H9 (cell line): ENCODE measurements at regions not wholly inside any gene's neighbourhood (a gene's known extent, or its start where the extent isn't known, plus 50 kb on each side); places are given as distances from the start of the nearest gene placed in this dataset.

Experiments
- DNase-seq: peaks from one replicate; pipeline ENCODE4 v3.0.0-alpha.2; 2017
- H2AFZ ChIP-seq: one replicate; pipeline ENCODE4 v1.6.1; 2013; ENCODE audit warnings: mild to moderate bottlenecking, low read length, control low read depth, moderate library complexity
- H2AK5ac ChIP-seq: 2 replicates; pipeline ENCODE4 v1.6.1; 2013; ENCODE audit warnings: low read length, control low read depth, mixed read lengths; ENCODE audit not compliant: insufficient read length
- H2BK120ac ChIP-seq: one replicate; pipeline ENCODE4 v1.6.1; 2013; ENCODE audit warnings: low read depth, mild to moderate bottlenecking, low read length, control low read depth, inconsistent platforms; ENCODE audit not compliant: poor library complexity, severe bottlenecking
- H2BK12ac ChIP-seq: 2 replicates; pipeline ENCODE4 v1.6.1; 2013; ENCODE audit warnings: low read length, control low read depth, mixed read lengths, low read depth; ENCODE audit not compliant: insufficient read length
- H2BK15ac ChIP-seq: 2 replicates; pipeline ENCODE4 v1.6.1; 2013; ENCODE audit warnings: low read depth, low read length, control low read depth
- H2BK20ac ChIP-seq: one replicate; pipeline ENCODE4 v1.6.1; 2013; ENCODE audit warnings: low read depth, mild to moderate bottlenecking, low read length, control low read depth, inconsistent platforms; ENCODE audit not compliant: poor library complexity, severe bottlenecking
- H2BK5ac ChIP-seq: 2 replicates; pipeline ENCODE4 v1.6.1; 2013; ENCODE audit warnings: low read length, control low read depth, mixed read lengths; ENCODE audit not compliant: insufficient read length
- H3K14ac ChIP-seq: 2 replicates; pipeline ENCODE4 v1.6.1; 2013; ENCODE audit warnings: low read length, control low read depth; ENCODE audit not compliant: insufficient read depth
- H3K18ac ChIP-seq: 2 replicates; pipeline ENCODE4 v1.6.1; 2013; ENCODE audit warnings: low read depth, mild to moderate bottlenecking, mixed read lengths, low read length, control low read depth; ENCODE audit not compliant: insufficient read length
- H3K23ac ChIP-seq: 2 replicates; pipeline ENCODE4 v1.6.1; 2013; ENCODE audit warnings: low read length, control low read depth, mixed read lengths, low read depth; ENCODE audit not compliant: insufficient read length
- H3K23me2 ChIP-seq: 2 replicates; pipeline ENCODE4 v1.6.1; 2013; ENCODE audit warnings: low read depth, mild to moderate bottlenecking, mixed read lengths, low read length, control low read depth; ENCODE audit not compliant: insufficient read length, poor library complexity, severe bottlenecking
- H3K27ac ChIP-seq: 2 replicates; pipeline ENCODE4 v1.5.1; 2013; ENCODE audit warnings: low read length, control low read depth, mixed read lengths, low read depth; ENCODE audit not compliant: insufficient read length
- H3K27me3 ChIP-seq: 2 replicates; pipeline ENCODE4 v1.6.1; 2013; ENCODE audit warnings: low read length, control low read depth, inconsistent platforms; ENCODE audit not compliant: insufficient read depth
- H3K4ac ChIP-seq: 2 replicates; pipeline ENCODE4 v1.6.1; 2013; ENCODE audit warnings: low read depth, mild to moderate bottlenecking, control low read depth, inconsistent platforms, low read length, moderate library complexity
- H3K4me1 ChIP-seq: 2 replicates; pipeline ENCODE4 v1.6.1; 2013; ENCODE audit warnings: low read length, control low read depth, inconsistent platforms; ENCODE audit not compliant: insufficient read depth
- H3K4me2 ChIP-seq: 2 replicates; pipeline ENCODE4 v1.6.1; 2013; ENCODE audit warnings: low read length, control low read depth, mixed read lengths; ENCODE audit not compliant: insufficient read length, insufficient read depth
- H3K56ac ChIP-seq: 2 replicates; pipeline ENCODE4 v1.6.1; 2013; ENCODE audit warnings: low read depth, mild to moderate bottlenecking, mixed read lengths, low read length, control low read depth; ENCODE audit not compliant: insufficient read length
- H3K79me1 ChIP-seq: 2 replicates; pipeline ENCODE4 v1.6.1; 2013; ENCODE audit warnings: low read depth, mild to moderate bottlenecking, moderate library complexity, low read length, control low read depth, inconsistent platforms; ENCODE audit not compliant: insufficient read depth, poor library complexity, severe bottlenecking
- H3K79me2 ChIP-seq: 2 replicates; pipeline ENCODE4 v1.6.1; 2013; ENCODE audit warnings: low read length, control low read depth, inconsistent platforms; ENCODE audit not compliant: insufficient read depth
- H3K9ac ChIP-seq: 2 replicates; pipeline ENCODE4 v1.6.1; 2013; ENCODE audit warnings: low read length, control low read depth, mixed read lengths; ENCODE audit not compliant: insufficient read length; ENCODE audit errors: extremely low read depth
- H3K9me3 ChIP-seq: one replicate; pipeline ENCODE4 v1.6.1; 2013; ENCODE audit warnings: low read depth, low read length, inconsistent platforms; ENCODE audit not compliant: control insufficient read depth
- H3T11ph ChIP-seq: one replicate; pipeline ENCODE4 v1.6.1; 2013; ENCODE audit warnings: mild to moderate bottlenecking, low read length, control low read depth, inconsistent platforms
- H4K20me1 ChIP-seq: one replicate; pipeline ENCODE4 v1.6.1; 2013; ENCODE audit not compliant: control insufficient read depth, insufficient read length, insufficient read depth
- H4K5ac ChIP-seq: 2 replicates; pipeline ENCODE4 v1.6.1; 2013; ENCODE audit warnings: low read depth, mild to moderate bottlenecking, mixed read lengths, low read length, control low read depth; ENCODE audit not compliant: insufficient read length
- H4K8ac ChIP-seq: replicated peaks from 2 replicates; pipeline ENCODE4 v1.6.1; 2013; ENCODE audit warnings: low read length, control low read depth, mixed read lengths, low read depth; ENCODE audit not compliant: insufficient read length
- H4K91ac ChIP-seq: 2 replicates; pipeline ENCODE4 v1.6.1; 2013; ENCODE audit warnings: low read depth, mild to moderate bottlenecking, moderate library complexity, mixed read lengths, low read length, control low read depth; ENCODE audit not compliant: insufficient read length
- H3K27ac Mint-ChIP-seq, 3 experiments: 2 replicates in 2 of 3; 3 replicates in 1 of 3; pipeline ENCODE4 v1.8.0; 2020 to 2021; ENCODE audit warnings: mixed read lengths in 3 of 3, mild to moderate bottlenecking in 1 of 3, moderate library complexity in 1 of 3
- H3K27me3 Mint-ChIP-seq: 2 replicates; pipeline ENCODE4 v1.8.0; 2021; ENCODE audit warnings: low read depth, mild to moderate bottlenecking, moderate library complexity, mixed read lengths
- H3K36me3 Mint-ChIP-seq, 3 experiments: 2 replicates in 2 of 3; 3 replicates in 1 of 3; pipeline ENCODE4 v1.8.0; 2020 to 2021; ENCODE audit warnings: low read depth in 3 of 3, mixed read lengths in 3 of 3; ENCODE audit not compliant: insufficient read depth in 1 of 3
- H3K4me1 Mint-ChIP-seq, 2 experiments: 2 replicates each; pipeline ENCODE4 v1.8.0; 2020; ENCODE audit warnings: mixed read lengths in 2 of 2
- H3K4me3 Mint-ChIP-seq, 2 experiments: 2 replicates in 1 of 2; 3 replicates in 1 of 2; pipeline ENCODE4 v1.8.0; 2020 to 2021; ENCODE audit warnings: mild to moderate bottlenecking in 2 of 2, mixed read lengths in 2 of 2, moderate library complexity in 1 of 2
- H3K9me3 Mint-ChIP-seq, 2 experiments: 2 replicates in 1 of 2; 3 replicates in 1 of 2; pipeline ENCODE4 v1.8.0; 2020; ENCODE audit warnings: mild to moderate bottlenecking in 2 of 2, mixed read lengths in 2 of 2, moderate library complexity in 1 of 2
- WGBS: extraction: QIAGEN DNeasy Blood & Tissue Kit; methylation state at CpG from one replicate; pipeline ENCODE4 v1.1.7; 2013; ENCODE audit warnings: missing lambda C conversion rate, low lambda C conversion rate, mixed read lengths; ENCODE audit not compliant: insufficient read length; ENCODE audit errors: extremely low coverage; 5-methylcytosine and 5-hydroxymethylcytosine counted together
- TF ChIP-seq, protein P1 (sequence below): fragments of 200-600 bp; sonication (generic); conservative IDR thresholded peaks from 3 replicates; pipeline ENCODE4 v1.8.0; 2021; ENCODE audit warnings: antibody characterized with exemption, mild to moderate bottlenecking

DNA sequence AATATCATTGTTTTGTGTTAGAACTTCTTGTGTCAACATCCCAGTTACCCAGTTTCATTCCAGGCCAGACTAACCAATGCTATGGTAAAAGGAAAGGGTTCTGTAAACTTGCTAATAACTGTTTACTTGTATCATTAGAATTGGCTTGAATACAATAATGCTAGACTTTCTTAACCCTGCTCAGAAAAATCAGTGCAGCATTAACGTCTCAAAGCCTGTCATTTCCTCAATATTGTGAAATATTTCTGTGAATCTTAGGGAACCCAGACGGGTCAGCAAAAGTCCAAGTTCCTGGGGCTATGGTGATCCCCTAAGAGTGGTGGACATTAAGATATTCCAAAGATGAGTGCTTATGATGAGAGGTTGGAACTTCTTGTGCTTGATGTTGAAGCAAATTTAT is 541.2 kb upstream of the MAGEB18 start:
- Mint-ChIP-seq H3K4me3 (no peak overlapping the region), H3K36me3 (no peaks in the 10 kb centered on the region; a peak in 1 of 7 replicates), H3K27me3 (no peaks in the 10 kb centered on the region), H3K27ac (no peak overlapping the region), H3K4me1 (no peaks in the 10 kb centered on the region), H3K9me3 (peaks cover 52 to 61% of the 10 kb centered on the region in 2 experiments)
- Histone ChIP-seq H3K79me1 (no peaks in the 10 kb centered on the region), H2BK20ac (no peak overlapping the region), H2BK12ac (no peak overlapping the region), H2BK5ac (no peak overlapping the region), H4K5ac (no peak overlapping the region), H3K4me1 (no peaks in the 10 kb centered on the region), H3K18ac (no peak overlapping the region), H2AFZ (no peak overlapping the region), H3K14ac (no peak overlapping the region), H3K9me3 (peaks cover 14% of the 10 kb centered on the region), H3K79me2 (no peaks in the 10 kb centered on the region), H4K20me1 (no peaks in the 10 kb centered on the region), H3K9ac (no peak overlapping the region), H3K4me2 (no peak overlapping the region), H3K23me2 (no peaks in the 10 kb centered on the region), H3K23ac (no peak overlapping the region), H2BK15ac (no peak overlapping the region), H3K56ac (no peak overlapping the region), H3T11ph (no peak overlapping the region), H4K91ac (no peak overlapping the region), H3K27ac (no peak overlapping the region), H2BK120ac (no peak overlapping the region), H2AK5ac (no peak overlapping the region), H3K27me3 (no peaks in the 10 kb centered on the region), H4K8ac (no peak overlapping the region), H3K4ac (no peak overlapping the region)
- no peak for DNase-seq
- TF ChIP-seq, protein P1, sequence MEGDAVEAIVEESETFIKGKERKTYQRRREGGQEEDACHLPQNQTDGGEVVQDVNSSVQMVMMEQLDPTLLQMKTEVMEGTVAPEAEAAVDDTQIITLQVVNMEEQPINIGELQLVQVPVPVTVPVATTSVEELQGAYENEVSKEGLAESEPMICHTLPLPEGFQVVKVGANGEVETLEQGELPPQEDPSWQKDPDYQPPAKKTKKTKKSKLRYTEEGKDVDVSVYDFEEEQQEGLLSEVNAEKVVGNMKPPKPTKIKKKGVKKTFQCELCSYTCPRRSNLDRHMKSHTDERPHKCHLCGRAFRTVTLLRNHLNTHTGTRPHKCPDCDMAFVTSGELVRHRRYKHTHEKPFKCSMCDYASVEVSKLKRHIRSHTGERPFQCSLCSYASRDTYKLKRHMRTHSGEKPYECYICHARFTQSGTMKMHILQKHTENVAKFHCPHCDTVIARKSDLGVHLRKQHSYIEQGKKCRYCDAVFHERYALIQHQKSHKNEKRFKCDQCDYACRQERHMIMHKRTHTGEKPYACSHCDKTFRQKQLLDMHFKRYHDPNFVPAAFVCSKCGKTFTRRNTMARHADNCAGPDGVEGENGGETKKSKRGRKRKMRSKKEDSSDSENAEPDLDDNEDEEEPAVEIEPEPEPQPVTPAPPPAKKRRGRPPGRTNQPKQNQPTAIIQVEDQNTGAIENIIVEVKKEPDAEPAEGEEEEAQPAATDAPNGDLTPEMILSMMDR, result no peak
- no CpG with 5 or more reads among the region's 2 CpGs for WGBS
